IPS DF 4.7 (cell line): ENCODE measurements at regions not wholly inside any gene's neighbourhood (a gene's known extent, or its start where the extent isn't known, plus 50 kb on each side); places are given as distances from the start of the nearest gene placed in this dataset.

Experiments
- DNase-seq: peaks from one replicate; pipeline ENCODE4 v3.0.0-alpha.2; 2013; ENCODE audit warnings: low spot score; ENCODE audit errors: extremely low read depth

DNA sequence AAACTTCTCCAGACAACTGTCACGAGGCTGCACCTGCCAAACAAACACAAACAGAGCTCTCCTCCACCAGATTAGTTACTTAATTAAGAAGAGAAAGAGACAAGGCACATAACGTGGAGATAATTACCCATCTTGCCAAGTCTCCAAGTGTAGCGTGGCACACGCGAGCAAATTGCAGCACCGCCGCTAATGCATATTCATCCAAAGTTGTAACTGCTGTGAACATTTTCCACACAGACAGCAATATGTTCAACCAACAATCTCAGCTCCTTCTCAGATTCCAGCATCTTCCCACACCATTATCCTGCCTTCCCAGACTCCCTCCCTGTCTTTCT lies 309.6 kb upstream of the TLE3 start:
- no peak for DNase-seq

GRCh38 chr15:70406617-70407335 lies 309.1 kb upstream of the TLE3 start:
- DNase-seq = no peak

- no peak for DNase-seq
Observed at GRCh38 chr15:70401709-70402108, 304.0 kb upstream of the TLE3 start.

DNA sequence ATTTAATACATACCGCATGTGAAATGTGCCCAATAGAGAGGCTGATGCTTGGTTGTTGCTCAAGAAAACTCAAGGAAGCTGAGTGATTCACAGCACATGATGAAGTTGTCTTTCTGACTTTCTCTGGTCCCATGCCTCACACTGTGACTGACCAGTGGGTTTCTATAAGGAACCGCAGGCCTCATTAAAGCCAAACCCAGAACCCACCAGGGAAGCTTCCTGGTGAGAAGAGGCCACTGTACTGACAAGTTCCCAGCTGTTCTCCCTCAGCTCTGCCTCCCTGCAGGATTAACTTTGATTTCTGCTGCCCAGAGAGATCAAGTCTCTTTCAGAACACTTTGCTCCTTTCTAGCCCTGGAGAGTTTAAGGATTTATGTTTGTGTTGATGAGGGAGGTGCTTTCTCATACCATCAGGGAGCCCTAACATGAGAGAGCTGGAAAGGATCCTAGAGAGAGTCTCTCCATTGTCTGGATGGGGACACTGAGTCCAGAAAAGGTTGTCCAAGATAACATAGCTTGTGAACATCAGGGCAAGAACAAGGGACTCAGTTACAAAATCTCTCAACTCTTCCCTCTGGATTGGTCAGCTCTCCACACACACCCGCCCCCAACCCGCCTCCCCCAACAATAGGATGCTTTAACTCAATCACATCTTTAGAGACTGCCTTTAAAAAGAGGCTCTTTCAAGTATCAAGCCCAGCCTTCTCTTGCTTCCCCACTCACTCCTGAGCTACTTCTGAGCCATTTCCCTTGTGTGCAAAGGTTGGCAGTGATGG lies 303.2 kb upstream of the TLE3 start:
- no peak for DNase-seq

GRCh38 chr15:70399204-70399603 lies 301.5 kb upstream of the TLE3 start:
- DNase-seq = no peak

DNA sequence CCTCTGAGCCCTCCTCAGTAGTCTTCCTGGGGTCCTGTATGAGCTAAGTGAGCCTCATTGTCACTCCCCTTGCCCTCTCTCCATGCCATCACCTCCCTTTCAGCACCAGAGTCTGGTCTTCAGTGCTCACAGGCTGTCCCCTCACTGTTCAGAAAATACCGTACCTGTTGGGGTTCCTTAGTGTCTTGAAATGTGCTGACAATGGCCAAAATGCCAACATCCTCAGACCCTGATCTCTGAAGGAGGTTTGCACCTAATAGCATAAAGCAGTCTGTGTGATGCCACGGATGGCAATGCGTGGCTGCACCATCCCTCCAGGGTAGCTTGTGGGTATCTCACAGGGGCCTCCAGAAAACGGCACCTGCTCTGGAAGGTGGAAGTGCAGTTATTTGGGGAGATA lies 301.0 kb upstream of the TLE3 start:
- DNase-seq = no peak

GRCh38 chr15:70396807-70397206 lies 299.1 kb upstream of the TLE3 start:
- DNase-seq = no peak

DNA sequence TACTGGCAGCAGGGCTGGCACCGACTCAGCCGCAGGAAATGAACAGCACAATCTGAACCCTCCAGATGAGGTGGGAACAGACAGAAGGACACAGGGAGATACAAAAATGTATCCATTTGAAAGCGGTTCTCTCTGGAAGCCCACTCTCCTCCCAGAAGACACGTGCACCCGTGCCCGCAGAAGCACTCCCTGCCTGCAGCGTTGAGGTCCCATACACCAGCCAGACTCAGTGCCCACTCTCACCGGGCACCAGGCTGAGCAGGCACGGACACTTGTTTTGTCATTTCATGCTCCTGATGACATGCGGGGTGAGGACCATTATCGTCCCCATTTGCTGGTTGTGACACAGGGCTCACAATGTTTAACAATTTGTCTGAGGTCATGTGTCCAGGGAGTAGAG lies 297.4 kb upstream of the TLE3 start:
- no peak for DNase-seq

DNA sequence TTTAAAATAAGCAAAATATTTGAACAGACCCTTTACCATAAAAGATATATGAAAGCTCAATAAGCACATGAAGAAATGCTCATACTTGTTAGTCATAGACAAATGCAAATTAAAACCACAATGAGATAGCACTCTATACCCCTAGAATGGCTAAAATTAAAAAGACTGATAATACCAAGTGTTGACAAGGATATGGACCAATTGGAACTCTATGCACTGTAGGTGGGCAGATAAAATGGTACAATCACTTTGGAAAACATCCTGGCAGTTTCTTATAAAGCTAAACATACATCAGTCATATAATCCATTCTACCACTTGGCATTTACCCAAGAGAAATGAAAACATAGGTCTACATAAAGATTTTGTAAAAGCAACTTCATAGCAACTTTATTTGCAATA lies 293.0 kb upstream of the TLE3 start:
- no peak for DNase-seq

DNA sequence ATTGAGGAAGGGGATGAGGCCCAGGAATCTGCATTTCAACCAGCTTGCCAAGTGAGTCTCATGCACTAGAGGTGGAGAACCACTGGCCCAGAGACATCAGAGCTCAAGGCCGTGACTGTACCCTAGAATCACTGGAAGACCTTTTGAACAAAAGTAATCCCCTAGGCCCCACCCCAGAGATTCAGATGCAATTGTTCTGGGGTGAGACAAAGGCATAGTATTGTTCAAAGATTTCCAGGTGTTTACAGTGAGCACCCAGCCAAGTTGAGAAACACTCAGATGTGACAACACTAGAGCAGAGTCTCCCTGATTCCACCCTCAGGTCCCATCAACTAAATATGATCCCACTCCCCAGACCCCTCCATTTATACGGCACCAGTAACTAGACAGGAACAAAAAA lies 290.3 kb upstream of the TLE3 start:
- no peak for DNase-seq

GRCh38 chr15:70387081-70387480 lies 289.4 kb upstream of the TLE3 start:
- no peak for DNase-seq

GRCh38 chr15:70385711-70386110 lies 288.0 kb upstream of the TLE3 start:
- no peak for DNase-seq

DNA sequence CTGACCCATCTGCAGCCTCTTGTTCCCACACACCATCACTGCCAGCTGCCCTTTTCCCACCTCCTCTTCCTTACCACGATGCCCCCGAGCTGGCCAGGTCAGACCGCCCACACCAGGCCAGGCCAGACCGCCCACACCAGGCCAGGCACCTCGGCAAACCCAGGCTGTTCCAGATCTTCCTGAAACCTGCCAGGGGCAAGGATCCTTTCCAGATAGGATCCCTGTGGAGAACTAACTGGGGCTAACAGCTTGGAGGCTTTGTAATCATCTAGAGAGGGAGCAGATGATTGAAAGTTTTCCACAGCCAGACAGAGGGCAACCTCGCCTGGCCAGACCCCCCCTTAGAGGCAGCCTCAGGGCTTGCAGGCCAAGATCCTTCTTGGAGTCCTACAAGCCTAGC lies 287.3 kb upstream of the TLE3 start:
- no peak for DNase-seq

- no peak for DNase-seq
Observed at GRCh38 chr15:70383856-70384255, 286.1 kb upstream of the TLE3 start.

DNA sequence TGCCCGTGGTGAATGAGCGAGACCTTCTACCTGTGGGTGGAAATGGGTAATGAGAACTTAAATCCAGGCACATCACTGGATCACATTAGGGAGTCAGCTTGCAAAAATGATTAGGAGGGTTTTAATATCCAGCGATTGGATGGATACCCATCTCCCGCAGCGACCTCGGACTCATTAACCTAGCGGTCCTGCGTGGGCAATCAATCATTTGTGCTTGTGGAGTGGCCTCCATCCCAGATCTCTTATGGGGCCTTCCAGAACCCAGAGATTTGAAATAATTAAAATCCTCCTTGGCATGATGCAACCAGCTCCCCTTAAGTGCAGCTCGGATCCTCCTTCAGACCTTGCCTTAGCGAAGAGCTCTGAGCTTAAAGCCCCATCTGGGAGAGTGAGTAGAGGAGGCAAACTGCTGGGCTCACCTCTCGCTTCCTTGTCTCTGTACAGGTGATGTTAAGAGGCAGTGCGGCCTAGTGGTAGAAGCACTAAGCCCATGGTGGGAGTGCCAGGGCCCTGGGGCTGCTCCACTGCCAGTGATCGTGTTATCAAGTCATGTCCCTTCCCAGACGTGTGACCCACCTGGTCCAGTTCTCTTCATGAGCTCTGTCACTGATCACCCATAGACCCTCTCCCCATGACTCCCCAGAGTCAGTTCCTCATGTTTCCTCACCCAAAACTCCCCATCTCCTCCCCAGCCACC lies 285.2 kb upstream of the TLE3 start:
- no peak for DNase-seq

DNA sequence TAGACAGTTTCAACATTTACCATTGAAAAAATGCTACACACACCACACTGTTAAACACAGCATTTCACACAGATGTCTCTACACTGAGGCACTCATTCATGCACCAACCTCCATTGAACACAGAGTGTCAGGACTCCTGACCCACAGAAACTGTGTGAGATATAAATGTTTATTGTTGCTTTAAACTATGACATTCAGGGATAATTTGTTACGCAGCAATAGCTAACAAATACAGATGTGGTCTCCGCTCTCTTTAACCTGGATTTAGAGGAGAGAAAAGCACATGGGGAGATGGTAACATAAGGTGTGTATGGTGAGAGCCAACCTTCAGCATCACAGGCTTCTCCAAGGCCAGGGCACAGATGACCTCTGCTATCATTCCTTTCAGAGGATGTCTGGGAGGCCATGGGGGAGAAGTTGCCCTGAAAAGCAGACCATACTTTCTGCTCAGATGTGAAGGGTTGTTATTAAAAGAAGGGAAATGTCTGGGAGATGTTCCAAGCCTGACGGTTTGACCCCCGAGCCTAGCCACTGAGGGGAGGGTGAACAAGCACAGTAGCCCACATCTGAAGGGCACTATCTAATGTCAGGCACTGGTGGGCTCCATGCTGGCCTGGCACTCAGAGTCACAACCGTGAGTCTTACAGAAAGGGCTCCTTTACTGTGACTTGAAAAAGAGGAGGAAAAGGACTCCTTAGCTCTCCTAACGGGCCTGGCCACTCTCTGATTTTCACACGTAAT lies 284.5 kb upstream of the TLE3 start:
- DNase-seq = no peak

DNA sequence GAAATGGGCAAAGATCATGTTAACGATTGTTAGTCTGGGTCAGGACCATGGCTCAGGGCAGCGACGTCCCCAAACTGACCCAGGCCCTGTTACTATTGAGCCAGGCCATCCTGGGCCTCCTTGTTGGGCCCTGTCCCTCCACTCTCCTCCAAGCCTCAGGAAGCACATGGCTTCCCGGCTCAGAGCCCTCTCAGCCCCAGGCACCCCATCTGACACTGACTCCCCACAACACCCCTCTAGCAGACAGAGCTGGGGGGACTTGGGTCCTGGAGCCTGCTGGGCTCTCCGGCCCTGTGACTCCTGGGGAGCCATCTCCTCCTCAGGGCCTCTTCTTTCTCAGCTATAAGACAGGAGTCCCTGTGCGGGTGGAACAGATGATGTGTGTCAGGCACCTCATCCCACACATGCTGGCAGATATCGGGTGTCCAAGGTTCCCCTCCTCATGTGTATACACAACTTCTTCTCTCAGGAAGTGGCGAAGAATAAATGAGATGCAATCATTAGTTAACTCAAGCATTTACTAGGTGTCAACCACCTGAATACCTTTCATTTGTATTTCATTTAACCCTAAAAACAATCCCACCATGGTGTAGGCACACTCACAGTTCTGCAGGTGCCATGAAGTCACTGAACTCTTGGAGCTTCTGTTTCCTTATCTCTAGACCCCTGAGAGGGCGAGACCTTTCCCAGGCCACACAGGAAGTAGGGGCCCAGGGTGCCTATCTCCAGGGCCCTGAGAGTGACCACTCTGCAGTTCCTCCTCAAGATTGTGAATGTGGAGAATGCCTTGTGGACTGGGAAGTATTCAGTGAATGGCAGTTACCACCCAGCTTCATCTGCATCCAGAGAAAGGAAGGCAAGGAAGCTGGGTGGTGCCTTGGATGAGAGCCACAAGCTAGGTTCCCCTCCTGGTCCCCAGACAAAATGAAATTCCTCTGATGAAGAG lies 282.5 kb upstream of the TLE3 start:
- DNase-seq = no peak

DNA sequence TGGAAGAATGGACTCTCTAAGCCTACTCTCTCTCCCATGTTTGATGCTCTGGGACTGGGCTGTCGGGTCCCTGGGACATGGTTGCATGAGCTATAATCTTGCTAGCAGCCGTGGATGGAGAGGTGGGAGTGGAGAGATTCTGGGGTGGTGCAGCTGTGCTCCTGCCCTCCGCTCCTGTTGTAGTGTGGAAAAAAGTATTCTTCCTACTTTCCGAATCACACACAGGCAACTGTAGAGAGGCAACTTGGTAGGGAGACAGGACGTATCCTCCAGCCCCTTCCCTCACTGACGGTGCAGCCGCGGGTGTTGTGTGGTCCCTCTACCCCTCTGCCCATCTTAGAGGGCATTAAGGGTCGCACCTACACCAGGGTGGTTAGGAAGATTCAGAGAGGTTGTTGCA lies 281.4 kb upstream of the TLE3 start:
- DNase-seq = no peak

GRCh38 chr15:70378126-70379031 lies 280.7 kb upstream of the TLE3 start:
- no peak for DNase-seq
